ENCODE measurements at regions not wholly inside any gene's neighbourhood (a gene's known extent, or its start where the extent isn't known, plus 50 kb on each side); places are given as distances from the start of the nearest gene placed in this dataset.
A peak's percentile ranks its signal among the peaks of the same experiment; 100 is the strongest.

DNA sequence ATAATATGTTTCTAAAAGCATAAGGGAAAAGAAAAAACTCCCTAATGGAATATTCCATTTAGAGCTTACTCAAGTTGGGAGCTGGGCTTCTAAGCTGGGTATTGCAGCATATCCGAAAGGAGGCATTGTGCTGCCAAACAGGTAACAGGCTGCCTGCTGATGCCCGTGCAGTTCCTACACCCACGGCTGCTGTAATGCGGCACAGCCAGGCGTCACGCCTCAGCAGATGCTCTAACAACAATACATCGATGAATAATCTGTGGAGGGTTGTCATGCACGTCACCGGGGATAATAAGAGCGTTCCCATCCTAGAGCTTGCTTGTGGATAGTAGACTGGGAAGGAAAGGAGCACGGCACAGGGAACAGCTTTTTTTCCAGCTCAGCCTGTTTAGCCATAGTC is 1582.1 kb upstream of the SLC10A2 start:
- no peak for DNase-seq (ENCODE audit: low read depth)
- Histone ChIP-seq H3K27me3 (ENCODE audit: control insufficient read depth, insufficient read depth, low read length) (no peaks in the 10 kb centered on the region), H3K36me3 (ENCODE audit: control insufficient read depth, insufficient read depth, low read length) (no peaks in the 10 kb centered on the region), H3K4me3 (ENCODE audit: low read depth, low read length) (no peak overlapping the region)
- TF ChIP-seq CTCF (IDR thresholded peaks at IDR 0.05; ENCODE audit: insufficient read depth, low read length, severe bottlenecking): no peak
- no peak for FAIRE-seq

GRCh38 chr13:104645786-104646185 is 1579.6 kb upstream of the SLC10A2 start:
- Histone ChIP-seq H3K27me3 (ENCODE audit: control insufficient read depth, insufficient read depth, low read length) (no peaks in the 10 kb centered on the region), H3K4me3 (ENCODE audit: low read depth, low read length) (no peak overlapping the region), H3K36me3 (ENCODE audit: control insufficient read depth, insufficient read depth, low read length) (no peaks in the 10 kb centered on the region)
- no peak for FAIRE-seq
- no peak for DNase-seq (ENCODE audit: low read depth)
- TF ChIP-seq CTCF (IDR thresholded peaks at IDR 0.05; ENCODE audit: insufficient read depth, low read length, severe bottlenecking): no peak

- no peak for FAIRE-seq
- H3K36me3 ChIP-seq (ENCODE audit: control insufficient read depth, insufficient read depth, low read length): no peaks in the 10 kb centered on the region
- peak; percentile 2 for DNase-seq (ENCODE audit: low read depth)
- no peak for TF ChIP-seq CTCF (IDR thresholded peaks at IDR 0.05; ENCODE audit: insufficient read depth, low read length, severe bottlenecking)
- no peaks in the 10 kb centered on the region for H3K27me3 ChIP-seq (ENCODE audit: control insufficient read depth, insufficient read depth, low read length)
- no peak overlapping the region for H3K4me3 ChIP-seq (ENCODE audit: low read depth, low read length)
Measured at GRCh38 chr13:104641309-104641708, 1575.1 kb upstream of the SLC10A2 start.

- DNase-seq (ENCODE audit: low read depth): no peak
- TF ChIP-seq CTCF (IDR thresholded peaks at IDR 0.05; ENCODE audit: insufficient read depth, low read length, severe bottlenecking): no peak
- no peaks in the 10 kb centered on the region for H3K36me3 ChIP-seq (ENCODE audit: control insufficient read depth, insufficient read depth, low read length)
- H3K27me3 ChIP-seq (ENCODE audit: control insufficient read depth, insufficient read depth, low read length): no peaks in the 10 kb centered on the region
- no peak overlapping the region for H3K4me3 ChIP-seq (ENCODE audit: low read depth, low read length)
- FAIRE-seq: no peak
Measured at GRCh38 chr13:104635879-104636278, 1569.7 kb upstream of the SLC10A2 start.

DNA sequence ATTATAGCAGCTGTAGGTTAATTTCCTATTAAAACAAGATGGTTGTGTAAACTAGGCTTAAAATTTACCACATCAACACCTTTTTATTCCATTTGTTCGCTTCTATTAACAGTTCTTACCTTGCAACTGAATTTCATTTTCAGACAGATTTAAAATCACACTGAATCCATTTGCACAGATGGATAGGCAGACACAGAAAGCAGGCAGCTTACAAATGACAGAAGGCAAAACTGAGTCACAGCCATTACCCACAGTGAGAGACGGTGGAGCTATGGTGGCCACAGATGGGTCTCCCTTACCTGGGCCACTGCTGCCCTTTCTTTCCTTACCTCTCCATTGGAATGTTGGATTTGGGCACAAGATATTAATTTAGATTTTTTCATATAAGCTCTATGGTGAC is 1567.8 kb upstream of the SLC10A2 start:
- DNase-seq (ENCODE audit: low read depth): no peak
- no peak overlapping the region for H3K4me3 ChIP-seq (ENCODE audit: low read depth, low read length)
- no peaks in the 10 kb centered on the region for H3K36me3 ChIP-seq (ENCODE audit: control insufficient read depth, insufficient read depth, low read length)
- no peaks in the 10 kb centered on the region for H3K27me3 ChIP-seq (ENCODE audit: control insufficient read depth, insufficient read depth, low read length)
- FAIRE-seq: no peak
- no peak for TF ChIP-seq CTCF (IDR thresholded peaks at IDR 0.05; ENCODE audit: insufficient read depth, low read length, severe bottlenecking)

GRCh38 chr13:104632736-104633135 is 1566.5 kb upstream of the SLC10A2 start:
- DNase-seq (ENCODE audit: low read depth) (no peak), FAIRE-seq (no peak)
- Histone ChIP-seq H3K4me3 (ENCODE audit: low read depth, low read length) (no peak overlapping the region), H3K27me3 (ENCODE audit: control insufficient read depth, insufficient read depth, low read length) (no peaks in the 10 kb centered on the region), H3K36me3 (ENCODE audit: control insufficient read depth, insufficient read depth, low read length) (no peaks in the 10 kb centered on the region)
- no peak for TF ChIP-seq CTCF (IDR thresholded peaks at IDR 0.05; ENCODE audit: insufficient read depth, low read length, severe bottlenecking)
